ENCODE measurements at regions not wholly inside any gene's neighbourhood (a gene's known extent, or its start where the extent isn't known, plus 50 kb on each side); places are given as distances from the start of the nearest gene placed in this dataset.

DNA sequence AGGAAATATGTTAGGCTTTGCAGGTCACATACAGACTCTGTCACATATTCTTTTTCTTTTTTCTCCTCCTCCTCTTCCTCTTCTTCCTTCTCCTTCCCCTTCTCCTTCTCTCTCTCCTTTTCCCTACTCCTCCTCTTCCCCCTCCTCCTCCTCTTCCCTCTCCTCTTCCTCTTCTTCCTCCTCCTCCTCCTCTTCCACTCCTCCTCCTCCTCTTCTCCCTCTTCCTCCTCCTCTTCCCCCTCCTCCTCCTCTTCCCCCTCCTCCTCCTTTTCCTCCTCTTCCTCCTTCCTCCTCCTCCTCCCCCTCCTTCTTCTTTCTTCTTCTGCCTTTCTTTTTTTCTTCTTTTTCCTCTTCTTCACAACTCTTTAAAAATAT, 159.8 kb downstream of the KIF20B start:
- BruUV-seq (replicated peaks), result no TSS peak
- intact Hi-C loops (cut with micrococcal nuclease), result no loop called here
- no peaks in the 10 kb centered on the region for H4K20me1 ChIP-seq (ENCODE audit: low read length)
- H3K9ac ChIP-seq (ENCODE audit: low read length), result no peak overlapping the region
- H3K4me2 ChIP-seq (ENCODE audit: low read length), result peak overlapping the region; percentile 53
- H3K9me2 ChIP-seq (replicated peaks; ENCODE audit: low read length), result no peaks in the 10 kb centered on the region
- ChIA-PET CTCF (no interaction called here), POLR2A (ENCODE audit: unreplicated experiment) (no interaction called here)
- DNase-seq (no peak), ATAC-seq (no peak)
- no peaks in the 10 kb centered on the region for H3K9me3 ChIP-seq (ENCODE audit: low read length)
- H2AFZ ChIP-seq (ENCODE audit: low read length), result 0 out of 2 replicates have a peak overlapping the region, but pooled peaks have one; percentile 52
- peaks cover 8% of the 10 kb centered on the region for H3F3A ChIP-seq (ENCODE audit: low read length, unreplicated experiment)
- H3K36me3 ChIP-seq (ENCODE audit: low read depth, low read length), result no peaks in the 10 kb centered on the region
- peaks cover 9% of the 10 kb centered on the region; the same call in 1 of the 2 replicates for H3K4me1 ChIP-seq (ENCODE audit: insufficient read depth, low read length)
- no peak overlapping the region for H3K4me3 ChIP-seq (ENCODE audit: low read length)
- TF ChIP-seq EZH2phosphoT487 (IDR thresholded peaks at IDR 0.05; ENCODE audit: borderline replicate concordance, low read length) (no peak), EZH2 (IDR thresholded peaks at IDR 0.05; ENCODE audit: low read length, unreplicated experiment) (no peak)
- TF ChIP-seq, protein P1, sequence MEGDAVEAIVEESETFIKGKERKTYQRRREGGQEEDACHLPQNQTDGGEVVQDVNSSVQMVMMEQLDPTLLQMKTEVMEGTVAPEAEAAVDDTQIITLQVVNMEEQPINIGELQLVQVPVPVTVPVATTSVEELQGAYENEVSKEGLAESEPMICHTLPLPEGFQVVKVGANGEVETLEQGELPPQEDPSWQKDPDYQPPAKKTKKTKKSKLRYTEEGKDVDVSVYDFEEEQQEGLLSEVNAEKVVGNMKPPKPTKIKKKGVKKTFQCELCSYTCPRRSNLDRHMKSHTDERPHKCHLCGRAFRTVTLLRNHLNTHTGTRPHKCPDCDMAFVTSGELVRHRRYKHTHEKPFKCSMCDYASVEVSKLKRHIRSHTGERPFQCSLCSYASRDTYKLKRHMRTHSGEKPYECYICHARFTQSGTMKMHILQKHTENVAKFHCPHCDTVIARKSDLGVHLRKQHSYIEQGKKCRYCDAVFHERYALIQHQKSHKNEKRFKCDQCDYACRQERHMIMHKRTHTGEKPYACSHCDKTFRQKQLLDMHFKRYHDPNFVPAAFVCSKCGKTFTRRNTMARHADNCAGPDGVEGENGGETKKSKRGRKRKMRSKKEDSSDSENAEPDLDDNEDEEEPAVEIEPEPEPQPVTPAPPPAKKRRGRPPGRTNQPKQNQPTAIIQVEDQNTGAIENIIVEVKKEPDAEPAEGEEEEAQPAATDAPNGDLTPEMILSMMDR (conservative IDR thresholded peaks at IDR 0.05; ENCODE audit: low read depth, low read length), result no peak
- H3K27ac ChIP-seq (ENCODE audit: low read length), result 0 out of 2 replicates have a peak overlapping the region, but pooled peaks have one; percentile 45
- no peaks in the 10 kb centered on the region for H3K27me3 ChIP-seq (ENCODE audit: low read length)
- H3K79me2 ChIP-seq (ENCODE audit: low read length), result no peaks in the 10 kb centered on the region

DNA sequence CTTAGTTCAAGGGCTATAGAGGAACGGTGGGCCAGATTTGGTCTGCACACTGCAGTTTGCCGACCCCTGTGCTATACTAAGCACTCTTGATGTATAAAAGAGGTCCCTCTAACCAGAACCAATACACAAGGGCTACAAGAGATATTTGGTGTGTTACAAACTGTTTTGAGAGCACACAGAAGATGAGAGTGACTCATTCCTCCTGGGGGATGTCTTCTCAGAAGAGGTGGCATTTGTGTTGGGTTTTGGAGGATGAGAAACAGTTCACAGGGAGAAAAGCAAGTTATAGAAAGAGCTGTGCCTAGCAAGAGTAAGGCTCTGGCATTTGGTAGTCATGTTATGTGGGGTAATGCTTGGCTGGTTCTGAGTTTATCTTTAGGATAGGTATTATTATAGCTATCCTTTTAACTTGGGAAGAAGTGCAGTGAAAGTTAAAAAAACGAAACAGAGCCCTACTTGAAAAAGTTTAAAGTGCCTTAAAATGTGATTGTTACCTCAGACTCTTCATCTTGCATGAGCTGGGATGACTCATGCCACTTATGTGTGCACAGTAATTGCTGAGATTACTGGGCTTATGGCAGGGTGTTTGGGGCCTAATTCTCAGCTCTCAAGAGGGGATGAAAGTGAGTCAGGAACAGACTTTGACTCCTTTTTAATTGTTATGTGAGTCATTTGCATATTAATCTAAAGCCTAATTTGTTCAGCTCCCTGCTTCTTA, 160.4 kb downstream of the KIF20B start:
- intact Hi-C loops (cut with micrococcal nuclease), result no loop called here
- Histone ChIP-seq H2AFZ (ENCODE audit: low read length) (no peak overlapping the region), H3K79me2 (ENCODE audit: low read length) (no peaks in the 10 kb centered on the region), H3K9me3 (ENCODE audit: low read length) (no peaks in the 10 kb centered on the region), H3K27ac (ENCODE audit: low read length) (peak overlapping the region; percentile 45), H3K4me2 (ENCODE audit: low read length) (peak overlapping the region; percentile 33), H3K9me2 (replicated peaks; ENCODE audit: low read length) (no peaks in the 10 kb centered on the region), H3K27me3 (ENCODE audit: low read length) (no peaks in the 10 kb centered on the region), H4K20me1 (ENCODE audit: low read length) (no peaks in the 10 kb centered on the region), H3F3A (ENCODE audit: low read length, unreplicated experiment) (peaks cover 8% of the 10 kb centered on the region), H3K4me1 (ENCODE audit: insufficient read depth, low read length) (peaks cover 9% of the 10 kb centered on the region; the same call in 1 of the 2 replicates), H3K36me3 (ENCODE audit: low read depth, low read length) (no peaks in the 10 kb centered on the region), H3K9ac (ENCODE audit: low read length) (no peak overlapping the region), H3K4me3 (ENCODE audit: low read length) (no peak overlapping the region)
- TF ChIP-seq EZH2phosphoT487 (IDR thresholded peaks at IDR 0.05; ENCODE audit: borderline replicate concordance, low read length) (no peak), EZH2 (IDR thresholded peaks at IDR 0.05; ENCODE audit: low read length, unreplicated experiment) (no peak)
- TF ChIP-seq, protein P1 (conservative IDR thresholded peaks at IDR 0.05; ENCODE audit: low read depth, low read length), result no peak
- DNase-seq (peak; percentile 52), ATAC-seq (peak; percentile 85)
- ChIA-PET POLR2A (ENCODE audit: unreplicated experiment) (no interaction called here), CTCF (interaction anchor here (0.7 kb wide), 1 partner anchor 16 kb away, joined by 3 read pairs; no protein-coding TSS in a partner anchor)
- no TSS peak for BruUV-seq (replicated peaks)

DNA sequence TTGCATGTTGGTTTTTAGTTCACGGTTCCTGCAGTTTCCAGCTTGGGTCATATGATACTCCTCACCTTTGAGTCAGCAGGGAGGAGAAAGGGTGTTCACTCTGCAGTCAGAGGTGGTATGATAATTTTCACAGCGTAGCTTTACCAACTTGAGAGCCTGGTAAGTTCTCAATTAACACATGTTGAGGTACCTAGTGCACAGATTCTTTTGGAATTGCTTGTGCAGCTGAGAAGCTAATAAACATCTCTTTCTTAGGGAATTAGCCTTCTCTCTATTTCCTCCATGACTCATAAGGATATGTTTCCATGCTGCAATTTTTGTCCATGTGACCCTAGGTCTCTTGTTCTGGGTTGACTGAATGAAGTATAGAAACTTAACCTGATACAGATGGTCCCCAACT, 166.6 kb downstream of the KIF20B start:
- Histone ChIP-seq H3K36me3 (ENCODE audit: low read depth, low read length) (no peaks in the 10 kb centered on the region), H3K4me3 (ENCODE audit: low read length) (no peak overlapping the region), H3K9ac (ENCODE audit: low read length) (no peak overlapping the region), H3F3A (ENCODE audit: low read length, unreplicated experiment) (no peaks in the 10 kb centered on the region), H3K9me2 (replicated peaks; ENCODE audit: low read length) (no peaks in the 10 kb centered on the region), H3K4me1 (ENCODE audit: insufficient read depth, low read length) (peaks cover 9% of the 10 kb centered on the region), H3K27me3 (ENCODE audit: low read length) (no peaks in the 10 kb centered on the region), H3K79me2 (ENCODE audit: low read length) (no peaks in the 10 kb centered on the region), H3K27ac (ENCODE audit: low read length) (peak overlapping the region; percentile 7; the same call in 1 of the 2 replicates), H3K4me2 (ENCODE audit: low read length) (peak overlapping the region; percentile 17; the same call in 1 of the 2 replicates), H3K9me3 (ENCODE audit: low read length) (no peaks in the 10 kb centered on the region), H4K20me1 (ENCODE audit: low read length) (no peaks in the 10 kb centered on the region), H2AFZ (ENCODE audit: low read length) (0 out of 2 replicates have a peak overlapping the region, but pooled peaks have one; percentile 40)
- DNase-seq (peak; percentile 46), ATAC-seq (peak; percentile 64)
- intact Hi-C loops (cut with micrococcal nuclease), result no loop called here
- TF ChIP-seq, protein P1 (conservative IDR thresholded peaks at IDR 0.05; ENCODE audit: low read depth, low read length), result no peak
- no peak for TF ChIP-seq EZH2 (IDR thresholded peaks at IDR 0.05; ENCODE audit: low read length, unreplicated experiment)
- ChIA-PET POLR2A (ENCODE audit: unreplicated experiment) (no interaction called here), CTCF (interaction anchor here (0.6 kb wide), 1 partner anchor 725 kb away, joined by 4 read pairs; no protein-coding TSS in a partner anchor)
- BruUV-seq (replicated peaks), result no TSS peak
